ENCODE measurements at regions not wholly inside any gene's neighbourhood (a gene's known extent, or its start where the extent isn't known, plus 50 kb on each side); places are given as distances from the start of the nearest gene placed in this dataset.

GRCh38 chr2:58866946-58867345, 625.8 kb upstream of the FANCL start:
- H3K9ac ChIP-seq (ENCODE audit: low read depth, low read length) = no peak overlapping the region
- H4K20me1 ChIP-seq (ENCODE audit: insufficient read depth, low read length) = no peaks in the 10 kb centered on the region
- no peaks in the 10 kb centered on the region for H3K27me3 ChIP-seq (ENCODE audit: insufficient read depth, low read length, poor library complexity)
- H3K36me3 ChIP-seq (ENCODE audit: insufficient read depth, low read length) = no peaks in the 10 kb centered on the region
- no peak overlapping the region for H3K4me2 ChIP-seq (ENCODE audit: insufficient read depth, low read length)
- H3K9me3 ChIP-seq (ENCODE audit: insufficient read depth, low read length, severe bottlenecking) = no peaks in the 10 kb centered on the region
- no peaks in the 10 kb centered on the region for H3K79me2 ChIP-seq (ENCODE audit: insufficient read depth, low read length)
- no peak overlapping the region for H3K27ac ChIP-seq (ENCODE audit: low read length)
- H3K4me1 ChIP-seq (ENCODE audit: insufficient read depth, low read length) = peaks cover 16% of the 10 kb centered on the region
- DNase-seq (no peak), ATAC-seq (ENCODE audit: insufficient read depth, low read depth) (no peak)
- TF ChIP-seq EZH2 (IDR thresholded peaks at IDR 0.05; ENCODE audit: borderline replicate concordance, low read depth, low read length, severe bottlenecking) = no peak
- no peak for TF ChIP-seq CTCF (IDR thresholded peaks at IDR 0.05; ENCODE audit: borderline replicate concordance, extremely low read depth, low read length, poor library complexity, severe bottlenecking)
- H2AFZ ChIP-seq (ENCODE audit: low read depth, low read length) = no peak overlapping the region
- H3K4me3 ChIP-seq (ENCODE audit: low read depth in 1 of 2, low read length in 2 of 2) = no peak overlapping the region

- no peak overlapping the region for H2AFZ ChIP-seq (ENCODE audit: low read depth, low read length)
- DNase-seq (no peak), ATAC-seq (ENCODE audit: insufficient read depth, low read depth) (no peak)
- H3K9me3 ChIP-seq (ENCODE audit: insufficient read depth, low read length, severe bottlenecking) = peaks cover 2% of the 10 kb centered on the region
- H3K27me3 ChIP-seq (ENCODE audit: insufficient read depth, low read length, poor library complexity) = no peaks in the 10 kb centered on the region
- no peak overlapping the region for H3K4me3 ChIP-seq (ENCODE audit: low read depth in 1 of 2, low read length in 2 of 2)
- H3K9ac ChIP-seq (ENCODE audit: low read depth, low read length) = no peak overlapping the region
- no peak overlapping the region for H3K4me2 ChIP-seq (ENCODE audit: insufficient read depth, low read length)
- peaks cover 16% of the 10 kb centered on the region for H3K4me1 ChIP-seq (ENCODE audit: insufficient read depth, low read length)
- no peaks in the 10 kb centered on the region for H3K79me2 ChIP-seq (ENCODE audit: insufficient read depth, low read length)
- TF ChIP-seq EZH2 (IDR thresholded peaks at IDR 0.05; ENCODE audit: borderline replicate concordance, low read depth, low read length, severe bottlenecking) (no peak), CTCF (IDR thresholded peaks at IDR 0.05; ENCODE audit: borderline replicate concordance, extremely low read depth, low read length, poor library complexity, severe bottlenecking) (no peak)
- no peaks in the 10 kb centered on the region for H3K36me3 ChIP-seq (ENCODE audit: insufficient read depth, low read length)
- H4K20me1 ChIP-seq (ENCODE audit: insufficient read depth, low read length) = no peaks in the 10 kb centered on the region
- no peak overlapping the region for H3K27ac ChIP-seq (ENCODE audit: low read length)
Measured at GRCh38 chr2:58866527-58866926, 625.4 kb upstream of the FANCL start.

- Histone ChIP-seq H4K20me1 (ENCODE audit: insufficient read depth, low read length) (no peaks in the 10 kb centered on the region), H3K36me3 (ENCODE audit: insufficient read depth, low read length) (no peaks in the 10 kb centered on the region), H3K4me2 (ENCODE audit: insufficient read depth, low read length) (no peak overlapping the region), H3K27ac (ENCODE audit: low read length) (no peak overlapping the region), H3K9me3 (ENCODE audit: insufficient read depth, low read length, severe bottlenecking) (peaks cover 3% of the 10 kb centered on the region), H3K27me3 (ENCODE audit: insufficient read depth, low read length, poor library complexity) (no peaks in the 10 kb centered on the region), H3K4me1 (ENCODE audit: insufficient read depth, low read length) (peaks cover 16% of the 10 kb centered on the region), H2AFZ (ENCODE audit: low read depth, low read length) (no peak overlapping the region), H3K9ac (ENCODE audit: low read depth, low read length) (no peak overlapping the region), H3K4me3 (ENCODE audit: low read depth in 1 of 2, low read length in 2 of 2) (no peak overlapping the region), H3K79me2 (ENCODE audit: insufficient read depth, low read length) (no peaks in the 10 kb centered on the region)
- DNase-seq (peak; percentile 79), ATAC-seq (ENCODE audit: insufficient read depth, low read depth) (peak; percentile 95)
- TF ChIP-seq EZH2 (IDR thresholded peaks at IDR 0.05; ENCODE audit: borderline replicate concordance, low read depth, low read length, severe bottlenecking) (no peak), CTCF (IDR thresholded peaks at IDR 0.05; ENCODE audit: borderline replicate concordance, extremely low read depth, low read length, poor library complexity, severe bottlenecking) (no peak)
Measured at GRCh38 chr2:58866040-58866439, 624.9 kb upstream of the FANCL start.

GRCh38 chr2:58865436-58865835, 624.3 kb upstream of the FANCL start:
- Histone ChIP-seq H2AFZ (ENCODE audit: low read depth, low read length) (no peak overlapping the region), H3K27ac (ENCODE audit: low read length) (no peak overlapping the region), H3K4me1 (ENCODE audit: insufficient read depth, low read length) (peaks cover 16% of the 10 kb centered on the region), H4K20me1 (ENCODE audit: insufficient read depth, low read length) (no peaks in the 10 kb centered on the region), H3K4me2 (ENCODE audit: insufficient read depth, low read length) (no peak overlapping the region), H3K9ac (ENCODE audit: low read depth, low read length) (no peak overlapping the region), H3K79me2 (ENCODE audit: insufficient read depth, low read length) (no peaks in the 10 kb centered on the region), H3K27me3 (ENCODE audit: insufficient read depth, low read length, poor library complexity) (no peaks in the 10 kb centered on the region), H3K4me3 (ENCODE audit: low read depth in 1 of 2, low read length in 2 of 2) (no peak overlapping the region), H3K9me3 (ENCODE audit: insufficient read depth, low read length, severe bottlenecking) (peaks cover 3% of the 10 kb centered on the region), H3K36me3 (ENCODE audit: insufficient read depth, low read length) (no peaks in the 10 kb centered on the region)
- ATAC-seq (ENCODE audit: insufficient read depth, low read depth) (no peak), DNase-seq (no peak)
- no peak for TF ChIP-seq EZH2 (IDR thresholded peaks at IDR 0.05; ENCODE audit: borderline replicate concordance, low read depth, low read length, severe bottlenecking)
- no peak for TF ChIP-seq CTCF (IDR thresholded peaks at IDR 0.05; ENCODE audit: borderline replicate concordance, extremely low read depth, low read length, poor library complexity, severe bottlenecking)
